ENCODE measurements at regions not wholly inside any gene's neighbourhood (a gene's known extent, or its start where the extent isn't known, plus 50 kb on each side); places are given as distances from the start of the nearest gene placed in this dataset.

DNA sequence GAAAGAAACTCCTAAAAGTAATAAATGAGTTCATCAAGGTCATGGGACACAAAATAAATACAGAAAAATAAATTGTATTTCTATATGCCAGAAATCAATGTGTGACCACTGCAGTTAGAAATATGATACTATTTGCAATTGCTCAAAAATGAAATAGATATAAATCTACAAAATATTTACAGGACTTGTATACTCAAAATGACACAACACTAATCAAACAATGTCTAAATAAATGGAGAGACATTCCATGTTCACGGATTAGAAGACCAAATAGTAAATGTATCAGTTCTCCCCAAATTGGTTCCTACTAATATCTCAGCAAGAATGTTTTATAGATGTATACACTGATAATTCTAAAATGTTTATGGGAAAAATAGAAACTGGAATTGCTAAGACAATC is 345.3 kb downstream of the NR2F1-AS1 start:
- DNase-seq (ENCODE audit: insufficient read length, low spot score, missing footprints) = no peak

DNA sequence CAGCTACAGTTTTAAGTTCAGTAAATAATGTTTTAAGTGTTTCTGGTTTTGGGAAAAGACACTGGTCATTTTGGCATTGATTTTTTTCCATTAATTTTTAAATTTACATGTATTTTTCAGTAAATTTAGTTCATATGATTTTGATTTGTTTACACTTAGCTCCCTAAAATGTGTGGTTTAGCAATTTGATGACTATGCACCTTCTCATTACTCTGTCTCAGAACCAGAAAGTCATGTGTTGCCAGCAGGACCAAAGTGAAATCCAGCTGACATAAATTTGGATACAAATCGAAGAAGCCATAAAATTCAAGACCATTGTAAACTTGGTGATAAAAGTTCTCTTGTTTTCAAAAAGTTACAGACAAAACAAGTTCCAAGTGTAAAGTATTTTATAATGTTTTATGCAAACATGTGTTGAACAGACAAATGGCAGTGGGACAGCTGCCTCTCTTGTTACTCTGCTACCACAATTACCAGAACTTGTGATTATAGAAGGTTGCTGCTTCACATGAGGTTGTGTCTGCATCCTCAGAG is 354.8 kb downstream of the NR2F1-AS1 start:
- H4K20me1 ChIP-seq (ENCODE audit: insufficient read depth, low read length) = no peaks in the 10 kb centered on the region
- H2AFZ ChIP-seq (ENCODE audit: low read length) = peak overlapping the region; percentile 77
- H3K4me2 ChIP-seq (ENCODE audit: insufficient read depth, low read length) = no peak overlapping the region
- H3K4me3 ChIP-seq (ENCODE audit: insufficient read depth, low read length) = no peak overlapping the region
- TF ChIP-seq, protein P1, sequence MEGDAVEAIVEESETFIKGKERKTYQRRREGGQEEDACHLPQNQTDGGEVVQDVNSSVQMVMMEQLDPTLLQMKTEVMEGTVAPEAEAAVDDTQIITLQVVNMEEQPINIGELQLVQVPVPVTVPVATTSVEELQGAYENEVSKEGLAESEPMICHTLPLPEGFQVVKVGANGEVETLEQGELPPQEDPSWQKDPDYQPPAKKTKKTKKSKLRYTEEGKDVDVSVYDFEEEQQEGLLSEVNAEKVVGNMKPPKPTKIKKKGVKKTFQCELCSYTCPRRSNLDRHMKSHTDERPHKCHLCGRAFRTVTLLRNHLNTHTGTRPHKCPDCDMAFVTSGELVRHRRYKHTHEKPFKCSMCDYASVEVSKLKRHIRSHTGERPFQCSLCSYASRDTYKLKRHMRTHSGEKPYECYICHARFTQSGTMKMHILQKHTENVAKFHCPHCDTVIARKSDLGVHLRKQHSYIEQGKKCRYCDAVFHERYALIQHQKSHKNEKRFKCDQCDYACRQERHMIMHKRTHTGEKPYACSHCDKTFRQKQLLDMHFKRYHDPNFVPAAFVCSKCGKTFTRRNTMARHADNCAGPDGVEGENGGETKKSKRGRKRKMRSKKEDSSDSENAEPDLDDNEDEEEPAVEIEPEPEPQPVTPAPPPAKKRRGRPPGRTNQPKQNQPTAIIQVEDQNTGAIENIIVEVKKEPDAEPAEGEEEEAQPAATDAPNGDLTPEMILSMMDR (IDR thresholded peaks at IDR 0.05; ENCODE audit: extremely low read depth, low read depth, low read length) = no peak
- no peak overlapping the region for H3K27ac ChIP-seq (ENCODE audit: low read depth, low read length)
- no peaks in the 10 kb centered on the region for H3K9me3 ChIP-seq (ENCODE audit: low read depth, low read length)
- H3K79me2 ChIP-seq (ENCODE audit: insufficient read depth, low read length) = no peaks in the 10 kb centered on the region
- H3K27me3 ChIP-seq (ENCODE audit: insufficient read depth, low read length) = no peaks in the 10 kb centered on the region
- DNase-seq (ENCODE audit: insufficient read length, low spot score, missing footprints) = no peak
- H3K36me3 ChIP-seq (ENCODE audit: insufficient read depth, low read length) = no peaks in the 10 kb centered on the region
- H3K4me1 ChIP-seq (ENCODE audit: insufficient read depth, low read length) = no peaks in the 10 kb centered on the region

More for the DNA sequence above, 345.3 kb downstream of the NR2F1-AS1 start:
- H3K36me3 ChIP-seq (ENCODE audit: insufficient read depth, low read length) = no peaks in the 10 kb centered on the region
- H3K4me2 ChIP-seq (ENCODE audit: insufficient read depth, low read length) = no peak overlapping the region
- TF ChIP-seq, protein P1 (IDR thresholded peaks at IDR 0.05; ENCODE audit: extremely low read depth, low read depth, low read length) = no peak
- H3K79me2 ChIP-seq (ENCODE audit: insufficient read depth, low read length) = no peaks in the 10 kb centered on the region
- no peaks in the 10 kb centered on the region for H4K20me1 ChIP-seq (ENCODE audit: insufficient read depth, low read length)
- H3K4me1 ChIP-seq (ENCODE audit: insufficient read depth, low read length) = no peaks in the 10 kb centered on the region
- H3K4me3 ChIP-seq (ENCODE audit: insufficient read depth, low read length) = no peak overlapping the region
- H3K27ac ChIP-seq (ENCODE audit: low read depth, low read length) = no peak overlapping the region
- no peaks in the 10 kb centered on the region for H3K27me3 ChIP-seq (ENCODE audit: insufficient read depth, low read length)
- no peaks in the 10 kb centered on the region for H3K9me3 ChIP-seq (ENCODE audit: low read depth, low read length)
- H2AFZ ChIP-seq (ENCODE audit: low read length) = no peak overlapping the region

DNA sequence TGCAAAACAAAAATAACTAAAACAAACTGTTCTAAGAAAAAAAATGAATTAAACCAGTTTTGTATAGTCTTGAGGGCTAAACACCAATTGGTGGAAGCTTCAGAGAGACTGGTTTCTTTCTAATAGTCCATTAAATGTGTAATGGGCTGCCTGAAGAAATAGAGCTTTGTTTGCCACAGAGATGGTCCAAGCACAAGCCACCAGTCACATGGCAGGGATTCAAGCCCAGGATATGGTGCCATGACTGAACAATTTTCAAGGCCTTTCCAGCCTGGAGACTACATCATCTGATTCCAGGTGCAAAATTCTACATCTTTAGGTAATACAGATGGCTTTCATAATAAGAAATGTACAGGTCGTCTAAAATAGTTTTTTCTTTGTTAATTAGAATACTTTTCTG is 355.3 kb downstream of the NR2F1-AS1 start:
- DNase-seq (ENCODE audit: insufficient read length, low spot score, missing footprints) = no peak
- Histone ChIP-seq H3K79me2 (ENCODE audit: insufficient read depth, low read length) (no peaks in the 10 kb centered on the region), H2AFZ (ENCODE audit: low read length) (no peak overlapping the region), H3K36me3 (ENCODE audit: insufficient read depth, low read length) (no peaks in the 10 kb centered on the region), H3K27ac (ENCODE audit: low read depth, low read length) (no peak overlapping the region), H3K4me1 (ENCODE audit: insufficient read depth, low read length) (no peaks in the 10 kb centered on the region), H4K20me1 (ENCODE audit: insufficient read depth, low read length) (no peaks in the 10 kb centered on the region), H3K27me3 (ENCODE audit: insufficient read depth, low read length) (no peaks in the 10 kb centered on the region), H3K4me3 (ENCODE audit: insufficient read depth, low read length) (no peak overlapping the region), H3K4me2 (ENCODE audit: insufficient read depth, low read length) (no peak overlapping the region), H3K9me3 (ENCODE audit: low read depth, low read length) (no peaks in the 10 kb centered on the region)
- TF ChIP-seq, protein P1 (IDR thresholded peaks at IDR 0.05; ENCODE audit: extremely low read depth, low read depth, low read length) = no peak

DNA sequence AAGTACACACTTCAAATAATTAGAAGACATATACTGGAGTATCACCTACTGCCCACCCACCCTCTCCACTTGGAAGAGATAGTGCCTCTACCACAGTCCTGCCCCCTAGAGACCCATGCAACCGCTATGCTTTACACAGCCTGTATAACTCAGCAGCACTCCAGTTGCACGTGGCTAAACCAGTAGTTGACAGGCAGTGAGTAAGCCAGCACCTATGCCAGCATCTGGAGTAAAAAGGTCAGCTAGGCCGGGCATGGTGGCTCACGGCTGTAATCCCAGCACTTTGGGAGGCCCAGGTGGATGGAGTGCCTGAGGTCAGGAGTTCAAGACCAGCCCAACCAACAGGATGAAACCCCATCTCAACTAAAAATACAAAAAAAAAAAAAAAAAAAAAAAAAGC is 356.4 kb downstream of the NR2F1-AS1 start:
- H4K20me1 ChIP-seq (ENCODE audit: insufficient read depth, low read length) = no peaks in the 10 kb centered on the region
- DNase-seq (ENCODE audit: insufficient read length, low spot score, missing footprints) = no peak
- H3K4me3 ChIP-seq (ENCODE audit: insufficient read depth, low read length) = no peak overlapping the region
- no peak overlapping the region for H3K27ac ChIP-seq (ENCODE audit: low read depth, low read length)
- no peaks in the 10 kb centered on the region for H3K27me3 ChIP-seq (ENCODE audit: insufficient read depth, low read length)
- H3K4me2 ChIP-seq (ENCODE audit: insufficient read depth, low read length) = no peak overlapping the region
- H3K4me1 ChIP-seq (ENCODE audit: insufficient read depth, low read length) = no peaks in the 10 kb centered on the region
- H3K9me3 ChIP-seq (ENCODE audit: low read depth, low read length) = no peaks in the 10 kb centered on the region
- H3K36me3 ChIP-seq (ENCODE audit: insufficient read depth, low read length) = no peaks in the 10 kb centered on the region
- TF ChIP-seq, protein P1 (IDR thresholded peaks at IDR 0.05; ENCODE audit: extremely low read depth, low read depth, low read length) = no peak
- no peak overlapping the region for H2AFZ ChIP-seq (ENCODE audit: low read length)
- H3K79me2 ChIP-seq (ENCODE audit: insufficient read depth, low read length) = no peaks in the 10 kb centered on the region
